OCI-LY1 (cell line): ENCODE measurements at regions not wholly inside any gene's neighbourhood (a gene's known extent, or its start where the extent isn't known, plus 50 kb on each side); places are given as distances from the start of the nearest gene placed in this dataset.

Source experiments
- EZH2 ChIP-seq: fragments of 200-600 bp; sonication (generic), shearing (Covaris generic); IDR thresholded peaks from 2 replicates; pipeline ENCODE4 v1.8.0; 2017; ENCODE audit warnings: borderline replicate concordance, mixed run types, mild to moderate bottlenecking, antibody characterized with exemption, low read length, moderate library complexity, mixed read lengths
- TF ChIP-seq, protein P1 (sequence below): fragments of 200-600 bp; sonication (generic), shearing (Covaris generic); IDR thresholded peaks from 2 replicates; pipeline ENCODE4 v1.5.1; 2017; ENCODE audit warnings: mild to moderate bottlenecking, antibody characterized with exemption, low read length, moderate library complexity, mixed read lengths

DNA sequence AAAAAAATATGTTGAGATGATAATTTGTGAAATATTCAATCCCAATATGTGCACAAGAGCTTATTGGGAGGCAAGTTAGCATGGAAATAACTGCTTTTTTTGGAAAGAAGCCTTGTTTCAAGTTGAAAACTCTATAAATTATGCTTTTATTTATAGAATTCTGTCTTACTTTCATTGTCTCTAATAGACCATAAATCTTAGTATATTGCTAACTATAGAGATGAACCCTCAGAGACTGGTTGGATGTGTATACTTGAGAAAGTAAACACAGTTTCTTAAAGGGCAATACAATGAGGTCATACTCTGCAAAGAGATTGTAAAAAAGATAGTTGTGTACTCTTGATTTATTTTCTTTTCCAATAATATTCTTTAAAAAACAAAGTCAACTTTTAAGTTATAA, 530.3 kb downstream of the SPATA31D1 start:
- TF ChIP-seq, protein P1, sequence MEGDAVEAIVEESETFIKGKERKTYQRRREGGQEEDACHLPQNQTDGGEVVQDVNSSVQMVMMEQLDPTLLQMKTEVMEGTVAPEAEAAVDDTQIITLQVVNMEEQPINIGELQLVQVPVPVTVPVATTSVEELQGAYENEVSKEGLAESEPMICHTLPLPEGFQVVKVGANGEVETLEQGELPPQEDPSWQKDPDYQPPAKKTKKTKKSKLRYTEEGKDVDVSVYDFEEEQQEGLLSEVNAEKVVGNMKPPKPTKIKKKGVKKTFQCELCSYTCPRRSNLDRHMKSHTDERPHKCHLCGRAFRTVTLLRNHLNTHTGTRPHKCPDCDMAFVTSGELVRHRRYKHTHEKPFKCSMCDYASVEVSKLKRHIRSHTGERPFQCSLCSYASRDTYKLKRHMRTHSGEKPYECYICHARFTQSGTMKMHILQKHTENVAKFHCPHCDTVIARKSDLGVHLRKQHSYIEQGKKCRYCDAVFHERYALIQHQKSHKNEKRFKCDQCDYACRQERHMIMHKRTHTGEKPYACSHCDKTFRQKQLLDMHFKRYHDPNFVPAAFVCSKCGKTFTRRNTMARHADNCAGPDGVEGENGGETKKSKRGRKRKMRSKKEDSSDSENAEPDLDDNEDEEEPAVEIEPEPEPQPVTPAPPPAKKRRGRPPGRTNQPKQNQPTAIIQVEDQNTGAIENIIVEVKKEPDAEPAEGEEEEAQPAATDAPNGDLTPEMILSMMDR = no peak
- TF ChIP-seq EZH2 = no peak
